Kidney epithelial cell (primary cell): ENCODE measurements at regions not wholly inside any gene's neighbourhood (a gene's known extent, or its start where the extent isn't known, plus 50 kb on each side); places are given as distances from the start of the nearest gene placed in this dataset.
A peak's percentile ranks its signal among the peaks of the same experiment; 100 is the strongest.

Experiments
- DNase-seq: peaks from one replicate; pipeline ENCODE4 v3.0.0-alpha.2; 2010; ENCODE audit warnings: low read depth
- H3K27me3 ChIP-seq: 2 replicates; pipeline ENCODE4 v1.6.0; 2011; ENCODE audit warnings: low read length; ENCODE audit not compliant: control insufficient read depth, insufficient read depth
- H3K36me3 ChIP-seq: 2 replicates; pipeline ENCODE4 v1.5.1; 2011; ENCODE audit warnings: low read length; ENCODE audit not compliant: control insufficient read depth, insufficient read depth
- H3K4me3 ChIP-seq: 2 replicates; pipeline ENCODE4 v1.5.1; 2011; ENCODE audit warnings: low read depth, mild to moderate bottlenecking, control low read depth, low read length
- TF ChIP-seq, protein P1 (sequence below): IDR thresholded peaks from 2 replicates; pipeline ENCODE4 v1.5.1; 2011; ENCODE audit warnings: mild to moderate bottlenecking, moderate library complexity, low read length, control low read depth, inconsistent platforms; ENCODE audit not compliant: insufficient read depth, poor library complexity, severe bottlenecking

DNA sequence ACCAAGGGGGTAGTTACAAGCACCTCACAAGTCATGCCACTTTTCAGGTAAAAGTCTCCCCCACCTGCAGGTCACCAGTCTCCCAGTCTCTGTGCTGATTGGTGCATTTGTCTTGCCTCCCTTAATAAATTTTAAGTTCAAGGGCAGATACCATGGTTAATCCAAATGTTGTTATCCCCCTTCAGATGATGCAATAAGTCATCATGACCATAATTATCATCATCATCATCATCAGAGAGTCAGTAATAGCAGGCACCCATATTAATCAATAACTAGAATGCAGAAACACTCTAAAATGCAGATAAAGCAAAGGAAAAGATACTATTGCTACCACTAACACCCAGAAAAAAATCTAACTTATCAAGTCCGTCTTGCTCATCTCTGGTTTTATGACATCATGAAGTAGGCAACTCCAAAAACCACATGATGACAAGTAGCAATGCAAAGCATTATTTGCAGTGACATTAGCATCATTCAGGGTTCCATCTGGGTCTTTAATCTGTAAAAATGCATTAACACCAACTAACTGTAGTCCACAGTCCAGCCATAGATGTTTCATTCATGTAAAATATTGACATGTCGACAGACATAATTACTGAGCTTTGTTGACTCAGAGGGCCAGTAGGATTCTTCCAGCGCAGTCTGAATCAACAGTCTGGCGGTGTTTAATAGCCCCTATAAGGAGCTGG, 492.0 kb upstream of the RUNX1 start:
- H3K27me3 ChIP-seq = no peaks in the 10 kb centered on the region
- TF ChIP-seq, protein P1, sequence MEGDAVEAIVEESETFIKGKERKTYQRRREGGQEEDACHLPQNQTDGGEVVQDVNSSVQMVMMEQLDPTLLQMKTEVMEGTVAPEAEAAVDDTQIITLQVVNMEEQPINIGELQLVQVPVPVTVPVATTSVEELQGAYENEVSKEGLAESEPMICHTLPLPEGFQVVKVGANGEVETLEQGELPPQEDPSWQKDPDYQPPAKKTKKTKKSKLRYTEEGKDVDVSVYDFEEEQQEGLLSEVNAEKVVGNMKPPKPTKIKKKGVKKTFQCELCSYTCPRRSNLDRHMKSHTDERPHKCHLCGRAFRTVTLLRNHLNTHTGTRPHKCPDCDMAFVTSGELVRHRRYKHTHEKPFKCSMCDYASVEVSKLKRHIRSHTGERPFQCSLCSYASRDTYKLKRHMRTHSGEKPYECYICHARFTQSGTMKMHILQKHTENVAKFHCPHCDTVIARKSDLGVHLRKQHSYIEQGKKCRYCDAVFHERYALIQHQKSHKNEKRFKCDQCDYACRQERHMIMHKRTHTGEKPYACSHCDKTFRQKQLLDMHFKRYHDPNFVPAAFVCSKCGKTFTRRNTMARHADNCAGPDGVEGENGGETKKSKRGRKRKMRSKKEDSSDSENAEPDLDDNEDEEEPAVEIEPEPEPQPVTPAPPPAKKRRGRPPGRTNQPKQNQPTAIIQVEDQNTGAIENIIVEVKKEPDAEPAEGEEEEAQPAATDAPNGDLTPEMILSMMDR = no peak
- H3K4me3 ChIP-seq = no peak overlapping the region
- no peaks in the 10 kb centered on the region for H3K36me3 ChIP-seq
- no peak for DNase-seq

DNA sequence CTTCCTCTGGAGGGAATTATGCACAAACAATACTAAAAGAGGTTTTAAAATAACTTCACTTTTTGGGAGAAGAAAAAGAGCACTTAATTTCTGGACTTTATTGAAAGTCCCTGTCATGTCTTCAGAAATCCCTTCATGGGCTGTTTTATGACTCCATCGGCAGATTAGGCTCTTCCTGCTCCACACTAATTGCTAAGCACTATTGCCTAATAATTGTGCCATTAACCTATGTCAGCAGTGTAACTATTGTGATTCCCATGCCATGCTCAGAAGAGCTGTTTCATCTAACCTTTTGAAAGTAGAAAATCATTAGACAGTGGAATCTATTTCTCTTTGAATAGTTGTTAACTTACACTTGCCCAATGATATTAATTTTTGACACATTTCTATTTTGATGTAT, 489.3 kb upstream of the RUNX1 start:
- TF ChIP-seq, protein P1 = no peak
- H3K27me3 ChIP-seq = no peaks in the 10 kb centered on the region
- H3K4me3 ChIP-seq = no peak overlapping the region
- H3K36me3 ChIP-seq = no peaks in the 10 kb centered on the region
- no peak for DNase-seq

DNA sequence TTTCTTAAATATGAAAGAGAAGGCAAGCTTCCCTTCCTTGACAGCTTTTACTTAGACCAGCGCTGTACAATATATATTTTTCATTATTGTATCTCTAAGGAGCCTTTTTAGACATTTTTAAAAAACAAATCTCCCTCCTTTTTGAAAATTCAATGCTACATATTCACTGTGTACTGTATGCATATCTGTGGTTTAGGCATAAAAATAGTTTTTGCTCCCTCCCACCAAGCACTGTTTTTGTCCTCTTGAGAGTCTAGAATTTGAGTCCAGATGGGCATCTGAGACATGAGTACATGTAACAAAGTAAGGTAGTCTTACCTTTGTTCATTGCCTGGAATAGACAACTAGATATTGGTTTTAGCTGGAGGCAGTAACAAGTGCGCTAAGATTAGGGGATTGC, 488.5 kb upstream of the RUNX1 start:
- DNase-seq = no peak
- H3K4me3 ChIP-seq = no peak overlapping the region
- no peaks in the 10 kb centered on the region for H3K27me3 ChIP-seq
- H3K36me3 ChIP-seq = no peaks in the 10 kb centered on the region
- TF ChIP-seq, protein P1 = no peak

DNA sequence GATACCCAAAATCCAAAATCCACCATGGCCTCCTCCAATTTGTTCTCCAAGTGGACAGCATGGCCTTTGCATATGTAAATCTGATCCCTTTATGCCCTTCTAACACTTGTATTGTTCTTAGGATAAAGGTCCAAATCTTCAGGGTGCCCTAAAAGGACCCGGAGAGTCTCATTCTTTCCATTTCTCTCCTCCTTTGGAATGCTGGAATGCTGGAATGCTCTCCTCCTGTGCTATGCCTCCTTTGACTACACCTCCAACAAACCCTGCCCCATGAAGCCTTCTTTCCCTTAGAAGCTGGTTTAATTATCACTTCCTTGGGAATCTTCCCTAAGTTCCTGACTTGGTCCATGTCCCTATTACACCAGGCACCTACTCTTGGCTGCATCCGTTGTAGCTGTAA, 484.8 kb upstream of the RUNX1 start:
- H3K36me3 ChIP-seq = no peaks in the 10 kb centered on the region
- DNase-seq = no peak
- no peaks in the 10 kb centered on the region for H3K27me3 ChIP-seq
- TF ChIP-seq, protein P1 = no peak
- H3K4me3 ChIP-seq = no peak overlapping the region

DNA sequence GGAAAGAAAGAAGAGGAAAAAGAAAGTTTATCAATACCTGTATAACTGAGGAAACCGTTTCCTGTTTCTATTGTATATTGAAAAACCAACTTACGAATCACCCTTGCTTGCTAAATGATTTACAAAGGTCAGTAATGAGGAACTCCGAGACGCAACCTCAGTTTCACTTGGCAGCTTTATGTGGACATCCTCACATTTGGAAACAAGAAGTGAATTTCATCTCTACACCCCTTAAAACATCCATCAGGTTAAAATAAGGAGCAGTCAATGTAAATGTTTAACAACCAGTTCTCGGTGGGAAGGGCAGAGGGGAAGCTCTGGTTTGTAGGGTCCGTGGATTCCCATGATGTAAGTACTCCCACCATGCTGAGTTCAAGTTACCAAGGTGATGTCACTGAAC, 481.7 kb upstream of the RUNX1 start:
- Histone ChIP-seq H3K36me3 (no peaks in the 10 kb centered on the region), H3K4me3 (no peak overlapping the region), H3K27me3 (no peaks in the 10 kb centered on the region)
- TF ChIP-seq, protein P1 = no peak
- no peak for DNase-seq

DNA sequence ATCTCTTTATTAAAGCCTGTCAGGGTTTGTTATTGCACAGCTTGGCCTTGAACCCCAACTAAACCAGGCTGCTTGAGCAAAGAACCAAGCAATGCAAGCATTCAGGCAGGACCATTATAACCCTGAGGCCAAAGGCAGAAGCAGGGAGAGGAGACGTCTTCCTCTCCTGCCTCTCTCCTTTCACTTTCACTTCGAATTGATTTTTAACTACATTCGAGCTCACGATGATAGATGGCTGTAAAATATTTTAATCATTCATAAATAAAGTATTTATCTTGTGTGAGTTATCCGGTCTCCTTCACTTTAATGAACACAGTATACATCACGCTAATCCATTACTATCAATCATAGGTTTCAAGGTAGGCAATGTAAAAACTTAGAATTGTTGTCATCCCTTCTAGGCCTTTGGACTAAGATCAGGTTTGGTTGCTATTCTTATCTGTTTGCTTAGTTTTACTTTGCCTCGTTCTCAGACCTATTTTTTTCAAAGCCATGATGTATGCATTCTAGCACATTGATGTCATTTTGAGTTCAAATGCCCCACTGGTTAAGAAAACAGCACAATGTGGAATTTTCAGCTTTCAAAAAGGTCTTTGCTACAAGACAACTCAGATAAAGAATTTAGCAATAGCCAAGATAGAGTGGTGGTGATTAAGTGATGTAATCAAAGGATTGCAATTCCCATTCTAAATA, 480.2 kb upstream of the RUNX1 start:
- TF ChIP-seq, protein P1 = no peak
- DNase-seq = no peak
- Histone ChIP-seq H3K4me3 (peak overlapping the region; percentile 2), H3K36me3 (no peaks in the 10 kb centered on the region), H3K27me3 (no peaks in the 10 kb centered on the region)
